ENCODE measurements at regions not wholly inside any gene's neighbourhood (a gene's known extent, or its start where the extent isn't known, plus 50 kb on each side); places are given as distances from the start of the nearest gene placed in this dataset.
"Not testable (repeated sequence)": the region's sequence is repeated elsewhere in the genome, so short reads cannot be mapped to it uniquely, and the experiment has no call there.

DNA sequence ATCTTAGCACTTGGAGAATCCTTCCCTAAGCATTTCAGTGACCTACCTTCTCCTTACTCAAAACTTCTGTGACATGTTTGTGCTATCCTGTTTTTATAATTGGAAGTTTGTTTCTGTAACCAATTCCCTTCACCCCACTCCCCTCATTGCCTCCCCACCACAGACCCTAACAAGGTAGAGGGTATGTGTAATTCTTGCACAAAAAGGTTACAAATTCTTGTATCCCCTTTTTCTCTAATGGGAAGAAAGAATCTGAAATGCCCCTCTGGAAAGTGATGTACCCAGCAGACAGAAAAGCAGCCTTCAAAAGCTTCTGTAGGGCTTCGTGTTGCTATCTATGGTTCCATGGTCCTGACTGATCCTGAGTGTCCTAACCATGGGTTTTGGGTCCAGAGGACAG is 111.7 kb upstream of the TMEM170B start:
- DNase-seq, result no peak

DNA sequence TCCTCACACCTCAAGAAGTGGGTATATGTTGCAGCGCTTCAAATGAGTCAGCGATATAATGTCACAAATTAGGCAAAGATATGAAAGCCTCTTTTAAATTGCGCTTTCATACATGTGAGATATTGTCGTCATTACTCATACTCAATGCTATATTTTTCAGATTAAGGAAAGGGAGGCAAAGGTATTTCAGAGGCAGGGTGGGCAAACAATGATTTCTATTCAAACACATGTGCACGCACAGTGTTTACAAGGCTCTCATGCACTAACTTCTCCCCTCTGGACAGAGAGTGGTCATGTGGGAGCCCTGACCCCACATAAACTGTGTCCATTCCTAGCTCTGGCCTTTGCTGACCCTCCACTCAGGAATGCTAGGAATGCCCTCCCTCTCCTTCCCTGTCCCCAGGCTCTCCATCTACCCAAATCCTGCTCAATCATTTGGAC is 112.1 kb upstream of the TMEM170B start:
- DNase-seq, result no peak

DNA sequence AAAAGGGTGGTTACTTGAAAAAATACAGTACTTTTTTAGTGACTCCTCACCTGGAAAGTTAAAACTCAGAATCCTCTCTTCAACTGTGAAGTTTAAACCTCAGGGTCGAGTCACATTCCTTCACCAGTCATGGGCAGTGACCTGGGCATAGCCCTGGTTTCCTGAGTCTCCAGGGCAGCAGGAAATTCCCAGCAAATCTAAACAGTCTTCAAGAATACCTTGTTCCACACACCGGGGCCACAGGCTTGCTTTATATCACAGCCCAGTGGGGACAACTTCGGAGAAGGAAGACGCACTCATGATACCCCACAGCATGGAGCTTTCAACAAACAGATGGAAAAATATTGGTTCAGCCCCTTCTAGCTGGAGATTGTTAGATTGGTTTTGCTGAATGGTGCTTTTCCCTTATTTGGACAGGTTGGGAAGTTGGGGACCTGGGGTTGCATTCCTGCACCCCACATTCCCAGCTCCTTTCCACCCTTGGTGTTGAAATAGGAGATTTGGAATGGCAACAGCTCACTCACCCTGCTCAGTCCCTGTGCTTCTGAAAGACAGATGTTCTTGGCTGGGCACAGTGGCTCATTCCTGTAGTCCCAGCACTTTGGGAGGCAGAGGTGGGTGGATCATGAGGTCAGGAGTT is 113.0 kb upstream of the TMEM170B start:
- no peak for DNase-seq

DNA sequence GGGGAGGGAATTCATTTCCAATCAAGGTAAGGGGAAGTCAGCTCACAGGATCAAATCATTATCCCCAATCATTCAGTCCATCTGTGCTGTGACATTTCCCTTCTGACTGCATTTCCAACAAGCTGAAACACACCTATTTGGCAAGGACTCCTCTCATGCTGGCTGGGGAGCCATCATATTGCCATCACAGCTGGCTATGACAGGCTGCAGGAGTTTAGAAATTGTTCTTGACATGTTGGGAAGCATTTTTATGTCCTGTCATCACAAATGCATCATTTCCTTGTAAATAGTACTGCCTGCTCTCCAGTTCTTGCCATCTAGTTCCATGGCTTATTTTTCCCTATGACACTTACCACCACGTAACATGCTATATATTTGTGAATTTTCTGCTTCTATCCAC is 113.9 kb upstream of the TMEM170B start:
- no peak for DNase-seq

DNA sequence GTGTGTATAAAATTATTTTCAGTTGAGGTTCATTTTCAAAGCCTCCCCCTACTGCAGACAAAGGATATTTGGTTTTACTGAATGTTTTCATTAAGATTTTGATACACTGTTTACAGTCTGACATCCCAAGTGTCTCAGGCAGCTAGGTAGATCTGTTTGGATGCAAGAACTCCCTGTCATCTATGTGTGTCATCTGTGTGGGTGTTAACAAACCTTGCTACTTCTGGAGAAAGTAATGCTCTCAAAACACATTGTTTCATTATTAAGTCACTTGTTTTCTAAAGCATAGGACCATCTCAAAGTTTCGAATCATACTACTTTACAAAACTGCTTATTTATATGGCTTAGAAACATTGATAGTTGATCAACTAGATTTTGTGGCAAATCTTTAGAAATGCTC is 114.5 kb upstream of the TMEM170B start:
- DNase-seq, result no peak

DNA sequence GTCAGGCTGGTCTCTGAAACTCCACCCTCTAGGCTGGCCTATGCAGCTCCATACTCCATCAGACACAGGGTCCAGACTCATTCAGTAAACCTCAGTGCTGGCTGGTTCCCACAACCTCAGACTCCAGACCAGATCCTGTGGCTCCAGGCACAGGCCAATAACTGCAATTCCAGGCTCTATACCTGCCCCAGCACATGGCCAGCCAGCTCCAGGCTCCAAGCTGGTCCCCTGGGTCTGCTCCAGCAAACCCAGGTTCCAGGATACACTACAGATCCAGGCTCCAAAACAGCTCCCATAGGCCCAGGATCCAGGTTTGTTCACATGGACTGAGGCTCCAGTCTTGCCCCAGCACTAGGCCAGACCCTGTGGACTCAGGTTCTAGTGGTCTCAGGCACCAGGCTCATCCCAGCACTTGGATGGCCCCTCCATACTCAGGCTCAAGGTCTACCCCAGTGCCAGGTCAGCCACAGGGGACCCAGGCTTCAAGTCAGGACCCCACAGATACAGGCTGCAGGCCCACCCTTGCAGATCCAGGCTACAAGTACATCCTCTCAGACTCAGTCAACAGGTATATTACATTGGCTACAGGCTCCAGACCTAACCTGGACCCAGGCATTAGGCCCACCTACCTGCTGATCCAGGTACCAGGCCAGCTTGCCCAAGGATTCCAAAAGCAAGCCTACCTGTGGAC is 117.6 kb upstream of the TMEM170B start:
- DNase-seq, result no peak

DNA sequence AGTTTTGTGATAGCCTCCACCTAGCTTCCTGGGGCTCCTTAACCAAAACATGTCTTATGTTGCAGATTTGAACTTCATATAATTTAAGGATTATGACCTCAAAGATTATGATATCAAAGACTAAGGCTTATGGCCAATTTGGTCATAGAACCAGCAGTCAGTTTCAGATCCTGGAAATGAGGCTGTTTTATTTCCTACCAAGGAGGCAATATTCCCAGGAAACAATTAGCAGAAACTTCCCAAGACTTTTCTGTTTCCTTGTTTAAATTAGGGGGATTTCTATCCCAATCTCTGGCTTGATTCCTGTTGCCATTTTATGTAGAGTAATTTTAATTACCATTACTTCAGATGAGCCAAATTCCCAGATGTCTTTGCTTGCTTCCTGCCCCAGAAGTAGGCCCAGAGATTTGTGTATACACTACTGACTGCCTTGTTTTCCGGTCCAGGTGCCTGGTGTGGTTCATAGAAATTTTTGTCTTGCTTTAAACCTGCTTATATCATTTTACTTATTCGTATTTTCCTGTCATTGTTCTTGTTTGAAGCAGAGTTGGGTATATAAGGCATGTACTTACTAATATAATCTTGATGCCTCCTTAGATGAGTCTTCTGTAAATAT is 119.2 kb upstream of the TMEM170B start:
- DNase-seq, result no peak

DNA sequence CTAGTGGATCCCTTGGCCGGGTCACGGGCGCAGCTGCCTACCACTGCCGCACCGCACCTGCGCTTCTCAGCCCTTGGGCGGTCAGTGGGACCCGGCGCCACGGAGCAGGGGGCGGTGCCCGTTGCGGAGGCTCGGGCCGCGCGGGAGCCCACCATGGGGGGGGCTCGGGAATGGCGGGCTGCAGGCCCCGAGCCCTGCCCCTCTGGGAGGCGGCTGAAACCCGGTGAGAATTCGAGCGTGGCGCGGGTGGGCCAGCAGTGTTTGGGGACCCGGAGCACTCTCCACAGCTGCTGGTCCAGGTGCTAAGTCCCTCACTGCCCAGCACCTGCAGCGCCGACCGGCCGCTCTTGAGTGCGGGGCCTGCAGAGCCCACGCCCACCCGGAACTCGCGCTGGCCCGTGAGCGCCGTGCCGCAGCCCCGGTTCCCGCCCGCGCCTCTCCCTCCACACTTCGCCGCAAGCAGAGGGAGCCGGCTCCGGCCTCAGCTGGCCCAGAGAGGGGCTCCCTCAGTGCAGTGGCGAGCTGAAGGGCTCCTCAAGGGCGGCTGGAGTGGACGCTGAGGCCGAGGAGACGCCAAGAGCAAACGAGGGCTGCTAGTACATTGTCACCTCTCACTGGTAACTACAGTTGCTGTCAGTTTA is 120.5 kb upstream of the TMEM170B start:
- no peak for DNase-seq

DNA sequence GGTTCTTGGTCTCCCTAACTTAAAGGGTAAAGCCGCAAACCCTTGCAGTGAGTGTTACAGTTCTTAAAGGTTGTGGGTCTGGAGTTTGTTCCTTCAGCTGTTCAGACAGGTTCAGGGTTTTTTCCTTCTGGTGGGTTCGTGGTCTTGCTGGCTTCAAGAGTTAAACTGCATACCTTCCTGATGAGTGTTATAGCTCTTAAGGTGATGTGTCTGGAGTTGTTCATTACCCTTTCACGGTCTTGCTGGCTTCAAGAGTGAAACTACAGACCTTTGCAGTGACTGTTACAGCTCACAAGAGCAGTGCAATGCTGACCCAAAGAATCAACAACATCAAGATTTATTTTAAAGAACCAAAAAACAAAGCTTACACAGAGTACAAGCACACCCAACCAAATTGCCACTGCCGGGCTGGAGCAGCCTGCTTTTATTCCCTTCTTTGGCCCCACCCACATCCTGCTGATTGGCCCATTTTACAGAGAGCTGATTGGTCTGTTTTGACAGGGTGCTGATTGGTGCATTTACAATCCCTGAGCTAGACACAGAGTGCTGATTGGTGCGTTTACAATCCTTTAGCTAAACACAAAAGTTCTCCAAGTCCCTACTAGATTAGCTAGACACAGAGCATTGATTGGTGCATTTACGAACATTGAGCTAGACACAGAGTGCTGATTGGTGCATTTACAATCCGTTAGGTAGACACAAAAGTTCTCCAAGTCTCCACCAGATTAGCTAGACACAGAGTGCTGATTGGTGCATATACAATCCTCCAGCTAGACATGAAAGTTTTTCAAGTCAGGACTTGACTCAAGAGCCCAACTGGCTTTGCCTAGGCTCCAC is 121.2 kb upstream of the TMEM170B start:
- DNase-seq, result not testable (repeated sequence)

DNA sequence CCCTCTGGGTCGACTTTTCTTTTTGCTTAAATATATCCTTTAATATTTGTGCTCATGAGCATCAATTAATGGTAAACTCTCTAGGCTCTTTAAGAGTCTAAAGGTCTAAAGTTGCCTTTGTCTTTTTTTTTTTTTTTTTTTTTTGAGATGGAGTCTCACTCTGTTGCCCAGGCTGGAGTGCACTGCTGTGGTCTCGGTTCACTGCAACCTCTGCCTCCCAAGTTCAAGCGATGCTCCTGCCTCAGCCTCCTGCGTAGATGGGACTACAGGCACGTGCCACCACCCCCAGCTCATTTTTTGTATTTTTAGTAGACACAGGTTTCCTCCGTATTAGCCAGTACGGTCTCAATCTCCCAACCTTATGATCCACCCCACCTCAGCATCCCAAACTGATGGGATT is 122.0 kb upstream of the TMEM170B start:
- DNase-seq, result no peak

DNA sequence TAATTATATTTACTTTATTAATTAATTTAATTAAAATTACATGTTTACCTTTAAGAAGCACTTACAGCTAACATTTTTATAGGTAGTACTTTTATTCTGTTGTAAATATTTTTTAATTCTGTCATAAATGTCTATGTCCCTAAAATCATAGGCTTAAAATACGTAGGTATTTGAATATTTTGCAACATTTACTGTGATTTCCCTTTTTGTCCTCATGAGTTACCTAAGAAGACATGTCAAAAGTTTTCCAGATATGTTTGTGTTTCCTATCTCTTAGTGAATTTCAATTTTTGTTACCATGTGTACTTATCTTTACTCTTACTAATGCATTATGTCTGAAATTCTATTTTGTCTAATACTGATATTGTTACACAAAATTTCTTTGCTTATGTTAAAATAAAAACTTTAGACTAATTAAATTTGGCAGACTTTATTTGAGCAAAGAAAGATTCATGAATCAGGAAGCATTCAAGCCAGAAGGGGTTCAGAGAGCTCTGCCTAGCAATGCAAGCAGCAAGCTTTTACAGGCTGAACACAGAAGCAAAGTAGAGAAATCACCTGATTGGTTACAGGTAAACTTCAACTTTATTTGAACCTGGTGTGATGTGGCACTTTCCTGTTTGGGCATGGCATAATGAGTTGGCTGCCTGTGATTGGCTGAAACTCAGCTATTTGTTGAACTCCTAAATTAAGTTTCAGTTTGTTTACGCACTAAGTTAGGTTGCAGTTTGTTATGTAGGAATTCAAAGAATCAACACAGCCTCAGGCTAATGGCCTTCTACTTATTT is 123.2 kb upstream of the TMEM170B start:
- DNase-seq, result no peak

DNA sequence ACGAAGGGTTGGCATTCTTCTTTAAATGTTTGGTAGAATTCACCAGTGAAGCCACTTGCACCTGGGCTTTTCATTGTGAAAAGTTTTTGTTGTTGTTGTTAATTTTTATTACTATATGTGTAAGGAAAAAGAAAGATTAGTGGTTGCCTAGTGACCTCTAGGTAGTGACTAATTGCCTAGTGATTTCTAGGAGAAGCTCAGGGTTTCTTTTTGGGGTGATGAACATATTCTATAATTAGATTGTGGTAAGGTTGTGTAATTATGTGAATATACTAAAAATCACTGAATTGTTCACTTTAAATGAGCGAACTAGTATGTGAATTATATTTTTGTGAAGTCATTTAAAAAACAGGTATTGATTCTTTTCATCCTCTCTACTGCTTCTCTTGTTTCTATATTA is 123.8 kb upstream of the TMEM170B start:
- no peak for DNase-seq

DNA sequence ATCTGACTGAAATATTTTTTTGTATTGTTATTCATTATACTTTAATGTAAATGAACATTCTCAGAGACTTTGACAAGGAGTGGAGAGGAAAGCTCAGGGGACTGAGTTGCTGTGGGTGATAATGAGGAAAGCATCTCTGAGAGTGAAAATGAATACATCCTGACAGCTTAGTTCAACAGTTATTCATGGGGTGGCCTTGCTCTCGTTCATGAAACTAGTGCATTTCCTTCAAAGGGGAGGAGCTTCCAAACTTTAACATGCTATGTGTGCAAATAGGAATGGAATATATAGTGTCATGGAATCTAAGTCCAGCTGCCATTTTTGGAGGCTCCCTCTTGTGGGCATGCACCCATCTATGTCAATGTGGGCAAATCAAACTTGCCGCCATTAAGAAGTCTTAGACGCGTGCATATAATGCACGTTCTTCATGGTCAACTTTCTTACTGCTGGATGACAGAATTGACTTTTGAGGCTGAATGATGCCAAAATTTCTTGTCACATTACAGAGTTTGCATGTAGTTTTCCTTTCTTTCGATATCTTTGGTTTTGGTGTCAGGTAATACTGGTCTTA is 124.3 kb upstream of the TMEM170B start:
- DNase-seq, result no peak

DNA sequence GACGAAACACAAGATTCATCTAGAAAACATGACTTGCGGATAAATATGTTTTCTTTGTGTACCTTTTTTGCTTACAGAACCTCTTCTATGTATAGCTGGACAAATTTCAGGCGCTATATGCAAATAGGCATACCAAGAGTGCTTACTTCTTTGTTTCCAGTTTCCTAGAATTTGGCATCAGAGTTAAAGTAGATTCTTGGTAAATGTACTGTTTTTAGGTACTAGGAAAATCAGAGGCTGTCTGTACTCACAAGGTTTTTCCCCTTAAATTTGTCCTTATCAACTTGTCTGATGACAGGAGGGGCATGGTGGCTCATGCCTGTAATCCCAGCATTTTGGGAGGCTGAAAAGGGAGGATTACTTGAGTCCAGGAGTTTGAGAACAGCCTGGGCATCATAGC is 124.9 kb upstream of the TMEM170B start:
- DNase-seq, result no peak

DNA sequence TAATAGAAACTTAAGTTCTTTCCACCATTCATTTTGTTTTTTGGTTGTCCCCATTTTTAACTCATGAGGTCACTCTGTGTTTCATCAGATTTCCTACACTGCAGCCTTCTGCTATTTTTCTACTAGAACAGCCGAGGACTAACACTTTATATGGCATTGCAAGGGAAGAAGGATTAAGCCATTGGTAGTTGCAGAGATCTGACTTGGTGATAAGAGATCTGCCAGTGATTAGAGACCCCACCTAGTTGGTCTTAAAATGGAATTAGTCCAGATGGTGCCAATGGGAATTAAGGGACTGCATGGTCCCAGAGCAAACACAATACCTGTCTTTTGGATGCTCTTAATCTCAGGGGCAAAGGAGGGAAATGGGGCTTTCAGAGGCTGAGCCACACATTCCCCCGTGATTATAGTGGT is 125.5 kb upstream of the TMEM170B start:
- DNase-seq, result no peak

DNA sequence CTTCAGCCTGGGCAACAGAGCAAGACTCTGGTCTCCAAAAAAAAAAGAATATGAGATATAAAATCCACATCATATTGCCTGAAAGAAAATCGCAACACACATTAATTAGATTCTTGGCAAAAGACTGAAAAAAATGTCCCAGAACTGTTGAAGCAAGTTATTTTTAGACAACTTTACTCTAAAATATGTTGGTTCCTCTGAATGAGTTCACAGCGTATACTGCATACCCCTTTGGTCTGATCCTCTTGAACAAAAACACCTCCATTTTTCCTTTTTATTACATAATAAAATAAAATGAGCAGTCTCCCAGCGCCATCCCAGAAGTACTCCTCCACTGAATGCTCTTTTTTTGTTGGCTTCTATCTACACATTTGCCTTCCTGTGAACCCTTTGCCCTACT is 126.0 kb upstream of the TMEM170B start:
- no peak for DNase-seq

DNA sequence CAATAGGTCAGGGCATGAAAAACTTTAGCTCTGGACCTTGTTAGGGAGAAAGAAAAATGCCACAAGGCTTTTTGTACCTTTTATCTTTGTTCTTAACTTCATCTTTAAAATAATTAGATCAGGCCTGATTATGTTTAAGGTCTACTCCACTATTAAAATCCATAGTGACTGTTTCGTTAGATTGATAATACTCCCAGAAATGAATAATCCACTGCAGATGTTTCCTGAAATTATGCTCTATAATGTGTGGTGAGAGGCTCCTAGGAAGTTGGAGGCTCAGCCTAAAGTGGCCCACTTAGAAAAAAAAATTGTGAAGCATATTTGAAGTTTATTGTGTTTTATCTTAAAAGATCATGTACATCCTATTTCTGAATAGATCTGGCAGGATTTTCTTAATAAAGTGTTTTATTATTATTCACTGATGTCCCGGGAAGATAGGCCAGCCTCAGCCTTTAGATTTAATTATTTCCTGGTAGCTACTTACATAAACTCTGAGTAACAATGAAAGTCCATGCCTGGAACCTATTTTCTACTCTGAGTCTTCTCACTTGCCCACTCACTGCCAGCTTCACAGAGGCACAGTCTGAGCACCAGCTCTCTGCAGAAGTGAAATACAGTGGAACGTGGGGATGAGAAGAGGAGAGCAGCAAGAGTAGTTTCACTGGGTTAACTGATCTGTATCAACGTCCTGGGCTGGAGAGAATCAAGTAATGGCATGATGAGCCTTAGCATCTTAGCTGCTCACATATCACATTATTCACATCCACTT is 126.8 kb upstream of the TMEM170B start:
- DNase-seq, result no peak

DNA sequence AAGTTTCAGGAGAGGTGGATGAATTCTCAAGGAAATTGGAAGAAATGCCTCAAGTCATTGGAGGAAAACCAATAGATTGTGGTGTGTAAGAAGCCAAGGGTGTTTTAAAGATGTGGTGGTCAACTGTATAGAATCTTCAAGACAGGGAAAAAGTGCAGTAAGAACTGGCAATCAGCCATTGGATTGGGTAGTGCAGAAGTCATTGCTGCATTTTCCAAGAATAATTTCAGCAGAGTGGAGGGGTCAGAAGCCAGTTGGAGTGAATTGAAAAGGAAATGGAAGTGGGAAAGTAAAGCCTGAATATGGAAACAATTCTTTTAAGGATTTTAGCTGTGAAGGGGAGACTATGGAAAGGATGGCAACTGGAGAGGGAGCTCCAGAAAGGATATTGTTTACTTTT is 128.2 kb upstream of the TMEM170B start:
- no peak for DNase-seq

DNA sequence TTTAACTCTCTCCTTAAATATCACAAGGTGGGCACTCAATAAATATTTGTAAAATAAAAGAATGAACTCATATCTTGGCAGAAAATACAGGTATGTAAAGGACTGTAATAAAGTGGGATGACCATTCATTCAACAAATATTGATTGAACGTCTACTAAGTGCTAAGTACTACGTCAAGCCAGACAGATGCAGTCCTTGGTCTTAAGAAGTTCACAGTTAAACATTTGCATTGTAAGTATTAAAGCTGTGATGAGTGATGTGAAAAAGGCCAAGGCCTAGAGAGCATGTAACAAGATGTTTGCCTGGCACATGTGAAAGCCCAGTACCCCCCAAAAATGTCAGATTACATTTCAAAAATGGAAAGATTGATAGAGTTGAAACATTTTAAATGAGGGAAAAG is 130.1 kb upstream of the TMEM170B start:
- DNase-seq, result no peak

DNA sequence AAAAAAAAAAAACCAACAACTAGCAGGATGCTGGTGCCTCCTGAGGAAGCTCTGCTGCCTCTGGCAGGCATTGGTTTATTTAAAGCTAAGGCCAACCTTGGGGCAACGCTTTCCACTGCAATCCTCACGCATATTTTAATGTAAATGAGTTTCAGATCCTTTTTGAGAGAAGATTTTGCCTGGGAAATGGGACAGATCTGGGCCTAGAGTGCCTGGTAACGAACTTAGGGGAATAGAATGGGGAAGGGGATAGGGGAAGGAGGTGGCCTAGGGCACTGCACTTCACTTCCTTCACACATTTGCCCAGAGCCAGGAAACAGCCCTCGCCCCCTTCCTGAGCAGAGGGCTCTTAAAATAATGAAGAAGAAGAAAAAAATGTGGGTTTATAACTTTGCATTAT is 132.7 kb upstream of the TMEM170B start:
- DNase-seq, result no peak

DNA sequence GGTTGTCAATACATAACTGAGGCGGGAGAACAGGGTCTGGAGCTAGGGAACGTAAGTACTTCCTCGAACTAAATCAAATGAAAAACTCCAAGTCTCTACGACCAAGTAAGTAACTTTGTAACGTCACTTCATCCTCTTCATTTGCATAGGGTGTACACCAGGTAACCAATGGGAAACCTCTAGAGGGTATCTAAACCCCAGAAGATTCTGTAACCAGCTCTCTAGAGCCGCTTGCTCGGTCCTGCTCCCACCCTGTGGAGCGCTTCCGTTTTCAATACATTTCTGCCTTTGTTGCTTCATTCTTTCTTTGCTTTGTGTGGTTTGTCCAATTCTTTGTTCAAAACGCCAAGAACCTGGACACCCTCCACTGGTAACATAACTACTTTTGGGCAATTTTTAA is 133.5 kb upstream of the TMEM170B start:
- DNase-seq, result no peak

Data from hematopoietic multipotent progenitor cell treated with erythropoietin and hydrocortisone succinate and interleukin-3 and kit ligand, for 8 days (in vitro differentiated cells).